Prostate gland (tissue), 2 donors: ENCODE measurements at regions not wholly inside any gene's neighbourhood (a gene's known extent, or its start where the extent isn't known, plus 50 kb on each side); places are given as distances from the start of the nearest gene placed in this dataset.

Experiments
- DNase-seq: peaks from one replicate; pipeline ENCODE4 v3.0.0-alpha.2; 2019; ENCODE audit warnings: low spot score
- H3K27ac ChIP-seq, 2 donors: fragments of 200-600 bp; sonication (generic); 2 replicates each; pipeline ENCODE4 v1.5.1; 2017 to 2019
- H3K27me3 ChIP-seq: fragments of 200-600 bp; sonication (generic); replicated peaks from 2 replicates; pipeline ENCODE4 v1.5.1; 2019; ENCODE audit not compliant: insufficient read depth
- H3K36me3 ChIP-seq, 2 donors: fragments of 200-600 bp; sonication (generic); 1 replicate in 1 of 2; 2 replicates in 1 of 2; pipeline versions ENCODE4 v1.5.1 to v1.8.1; 2017 to 2019
- H3K4me1 ChIP-seq: fragments of 200-600 bp; sonication (generic); replicated peaks from 2 replicates; pipeline ENCODE4 v1.5.1; 2019
- H3K4me3 ChIP-seq, 2 donors: fragments of 200-600 bp; sonication (generic); 2 replicates each; pipeline ENCODE4 v1.5.1; 2017 to 2019
- H3K9me3 ChIP-seq: fragments of 200-600 bp; sonication (generic); 2 replicates; pipeline ENCODE4 v1.5.1; 2017
- POLR2A ChIP-seq: fragments of 450-650 bp; IDR thresholded peaks from one replicate; pipeline ENCODE4 v1.6.1; 2016; ENCODE audit warnings: antibody characterized with exemption, mild to moderate bottlenecking
- POLR2AphosphoS5 ChIP-seq: sonication (generic); formaldehyde crosslinking; IDR thresholded peaks from one replicate; pipeline ENCODE4 v1.6.1; 2017; ENCODE audit warnings: antibody characterized with exemption
- WGBS: methylation state at CpG from one replicate; pipeline ENCODE4 v1.1.5; 2018; 5-methylcytosine and 5-hydroxymethylcytosine counted together
- intact Hi-C: fragments of 100-400 bp; cut with DNase I; formaldehyde crosslinking; loops from one replicate; pipeline ENCODE4 v1.14.2; 2022
- TF ChIP-seq, protein P1 (sequence below), 4 experiments: fragments of 200-600 bp in 2 of 4; fragments of 450-650 bp in 2 of 4; sonication (generic) in 2 of 4; IDR thresholded peaks; 1 replicate in 3 of 4; 2 replicates in 1 of 4; pipeline ENCODE4 v1.5.1; 2016 to 2019; ENCODE audit warnings: antibody characterized with exemption in 4 of 4, mild to moderate bottlenecking in 2 of 4, moderate library complexity in 2 of 4

- no peaks in the 10 kb centered on the region for H3K4me1 ChIP-seq
- DNase-seq = no peak
- 93% methylated on average over 2 of the region's 2 CpGs for WGBS
- intact Hi-C loops = no loop called here
- H3K9me3 ChIP-seq = no peaks in the 10 kb centered on the region
- TF ChIP-seq POLR2AphosphoS5 (no peak), POLR2A (no peak)
- TF ChIP-seq, protein P1, sequence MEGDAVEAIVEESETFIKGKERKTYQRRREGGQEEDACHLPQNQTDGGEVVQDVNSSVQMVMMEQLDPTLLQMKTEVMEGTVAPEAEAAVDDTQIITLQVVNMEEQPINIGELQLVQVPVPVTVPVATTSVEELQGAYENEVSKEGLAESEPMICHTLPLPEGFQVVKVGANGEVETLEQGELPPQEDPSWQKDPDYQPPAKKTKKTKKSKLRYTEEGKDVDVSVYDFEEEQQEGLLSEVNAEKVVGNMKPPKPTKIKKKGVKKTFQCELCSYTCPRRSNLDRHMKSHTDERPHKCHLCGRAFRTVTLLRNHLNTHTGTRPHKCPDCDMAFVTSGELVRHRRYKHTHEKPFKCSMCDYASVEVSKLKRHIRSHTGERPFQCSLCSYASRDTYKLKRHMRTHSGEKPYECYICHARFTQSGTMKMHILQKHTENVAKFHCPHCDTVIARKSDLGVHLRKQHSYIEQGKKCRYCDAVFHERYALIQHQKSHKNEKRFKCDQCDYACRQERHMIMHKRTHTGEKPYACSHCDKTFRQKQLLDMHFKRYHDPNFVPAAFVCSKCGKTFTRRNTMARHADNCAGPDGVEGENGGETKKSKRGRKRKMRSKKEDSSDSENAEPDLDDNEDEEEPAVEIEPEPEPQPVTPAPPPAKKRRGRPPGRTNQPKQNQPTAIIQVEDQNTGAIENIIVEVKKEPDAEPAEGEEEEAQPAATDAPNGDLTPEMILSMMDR (IDR thresholded peaks at IDR 0.05) = no peak
- H3K4me3 ChIP-seq = no peak overlapping the region
- no peaks in the 10 kb centered on the region for H3K36me3 ChIP-seq
- no peaks in the 10 kb centered on the region for H3K27me3 ChIP-seq
- no peak overlapping the region for H3K27ac ChIP-seq
These were observed 79.9 kb upstream of the LY86 start for GRCh38 chr6:6508643-6509042.

- H3K4me3 ChIP-seq = no peak overlapping the region
- no peaks in the 10 kb centered on the region for H3K36me3 ChIP-seq
- TF ChIP-seq POLR2AphosphoS5 (no peak), POLR2A (no peak)
- TF ChIP-seq, protein P1 (IDR thresholded peaks at IDR 0.05) = no peak
- no peaks in the 10 kb centered on the region for H3K9me3 ChIP-seq
- DNase-seq = no peak
- H3K27ac ChIP-seq = no peak overlapping the region
- H3K4me1 ChIP-seq = no peaks in the 10 kb centered on the region
- intact Hi-C loops = no loop called here
- WGBS = 87% methylated on average over 4 of the region's 4 CpGs
- no peaks in the 10 kb centered on the region for H3K27me3 ChIP-seq
These were observed 79.2 kb upstream of the LY86 start for GRCh38 chr6:6509284-6509683.

DNA sequence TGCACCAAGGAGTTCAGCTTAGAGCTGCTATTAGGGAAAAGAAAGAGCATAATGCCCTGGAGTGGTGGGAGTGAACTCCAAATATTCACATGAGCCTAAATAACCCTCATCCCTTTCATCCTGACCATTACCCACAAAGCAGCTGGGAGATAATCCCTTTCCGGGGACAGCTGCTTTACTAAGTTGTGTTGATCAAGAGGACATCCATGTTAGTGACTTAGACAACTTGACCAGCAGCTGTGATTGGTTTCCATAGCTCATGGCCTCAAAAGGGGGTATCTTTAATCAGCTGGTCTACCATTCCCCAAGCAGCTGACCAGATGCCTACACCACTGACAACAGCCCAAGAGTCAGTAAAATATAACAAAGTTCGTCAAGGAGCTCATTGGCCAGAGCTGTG is 75.8 kb upstream of the LY86 start:
- no peak for TF ChIP-seq POLR2A
- TF ChIP-seq, protein P1 (IDR thresholded peaks at IDR 0.05) = no peak
- no peak for TF ChIP-seq POLR2AphosphoS5
- no peaks in the 10 kb centered on the region for H3K9me3 ChIP-seq
- WGBS = 90% methylated on average over 2 of the region's 2 CpGs
- no peaks in the 10 kb centered on the region for H3K4me1 ChIP-seq
- intact Hi-C loops = no loop called here
- no peak overlapping the region for H3K27ac ChIP-seq
- no peaks in the 10 kb centered on the region for H3K27me3 ChIP-seq
- H3K36me3 ChIP-seq = no peaks in the 10 kb centered on the region
- no peak for DNase-seq
- H3K4me3 ChIP-seq = no peak overlapping the region

- Histone ChIP-seq H3K4me1 (no peaks in the 10 kb centered on the region), H3K27ac (no peak overlapping the region), H3K36me3 (no peaks in the 10 kb centered on the region), H3K27me3 (no peaks in the 10 kb centered on the region), H3K4me3 (no peak overlapping the region), H3K9me3 (no peaks in the 10 kb centered on the region)
- DNase-seq = no peak
- TF ChIP-seq, protein P1 (IDR thresholded peaks at IDR 0.05) = no peak
- TF ChIP-seq POLR2AphosphoS5 = no peak
- TF ChIP-seq POLR2A = no peak
- 76% methylated on average over 15 of the region's 15 CpGs for WGBS
- intact Hi-C loops = no loop called here
These were observed 72.6 kb upstream of the LY86 start for GRCh38 chr6:6515691-6516607.
